GM12878 (cell line): ENCODE measurements at regions not wholly inside any gene's neighbourhood (a gene's known extent, or its start where the extent isn't known, plus 50 kb on each side); places are given as distances from the start of the nearest gene placed in this dataset.

Experiments
- ATAC-seq: fragments of 200-7000 bp; cut with Tn5 transposase; 3 replicates; pipeline ENCODE4 v1.9.1; 2020; ENCODE audit warnings: mild to moderate bottlenecking, moderate library complexity
- BruUV-seq: library from RNA; stranded (reverse); fragments of 400-500 nt; replicated peaks from 2 replicates; lab custom pipeline; 2021; lab: Mats Ljungman, UMichigan
- CTCF ChIA-PET: fragments of 300-600 bp; sonication (Branson Sonifier 250); formaldehyde crosslinking; extraction: SDS; loops from one replicate; lab custom pipeline; 2021; ENCODE audit warnings: inconsistent platforms; lab: Yijun Ruan, JAX
- POLR2A ChIA-PET: fragments of 350-600 bp; formaldehyde crosslinking; extraction: SDS; loops from one replicate; lab custom pipeline; 2021; ENCODE audit warnings: inconsistent platforms; lab: Charles Lee
- RAD21 ChIA-PET: fragments of 300-600 bp; sonication (Branson Sonifier 250); formaldehyde crosslinking; loops from one replicate; lab custom pipeline; 2023; ENCODE audit warnings: antibody characterized with exemption; ENCODE audit not compliant: unreplicated experiment; lab: Charles Lee
- SMC1A ChIA-PET: fragments of 300-600 bp; sonication (Branson Sonifier 250); formaldehyde crosslinking; loops from one replicate; lab custom pipeline; 2023; ENCODE audit not compliant: unreplicated experiment, uncharacterized antibody; lab: Charles Lee
- DNase-seq: peaks from one replicate; pipeline ENCODE4 v3.0.0-alpha.2; 2011; ENCODE audit warnings: low read depth, low spot score
- FAIRE-seq: peaks from 3 replicates; lab custom pipeline; 2011; peaks lifted over from hg19 to GRCh38; lab: Jason Lieb, UNC
- H2AFZ ChIP-seq: 2 replicates; pipeline ENCODE4 v1.6.0; 2011; ENCODE audit warnings: low read depth, low read length, control low read depth; ENCODE audit not compliant: control insufficient read depth
- H3K27ac ChIP-seq: 2 replicates; pipeline ENCODE4 v1.5.1; 2011; ENCODE audit warnings: control low read depth; ENCODE audit not compliant: control insufficient read depth, insufficient read depth
- H3K27me3 ChIP-seq, 2 experiments: replicated peaks in 1 of 2; 2 replicates each; pipeline versions ENCODE4 v1.6.0 to v1.6.1; 2011; ENCODE audit warnings: low read length in 1 of 2; ENCODE audit not compliant: control insufficient read depth in 2 of 2, insufficient read depth in 2 of 2
- H3K36me3 ChIP-seq, 2 experiments: 2 replicates each; pipeline ENCODE4 v1.5.1; 2011; ENCODE audit warnings: low read length in 1 of 2; ENCODE audit not compliant: control insufficient read depth in 2 of 2, insufficient read depth in 2 of 2
- H3K4me1 ChIP-seq: 2 replicates; pipeline ENCODE4 v1.6.1; 2011; ENCODE audit warnings: mild to moderate bottlenecking, low read length, moderate library complexity, mixed read lengths; ENCODE audit not compliant: control insufficient read depth, insufficient read depth
- H3K4me2 ChIP-seq: 2 replicates; pipeline ENCODE4 v1.6.0; 2011; ENCODE audit warnings: control low read depth; ENCODE audit not compliant: control insufficient read depth, insufficient read depth
- H3K4me3 ChIP-seq: fragments of 200-600 bp; sonication (generic); 2 replicates; pipeline ENCODE4 v1.5.1; 2016
- H3K79me2 ChIP-seq: 2 replicates; pipeline ENCODE4 v1.6.0; 2011; ENCODE audit warnings: low read length; ENCODE audit not compliant: control insufficient read depth, insufficient read depth
- H3K9ac ChIP-seq: 2 replicates; pipeline ENCODE4 v1.8.0; 2011; ENCODE audit warnings: low read length, control low read depth, mixed read lengths; ENCODE audit not compliant: control insufficient read depth, insufficient read depth
- H3K9me3 ChIP-seq: replicated peaks from 3 replicates; pipeline ENCODE4 v1.5.1; 2011; ENCODE audit warnings: mild to moderate bottlenecking, low read length; ENCODE audit not compliant: control insufficient read depth, insufficient read depth
- H4K20me1 ChIP-seq: 2 replicates; pipeline ENCODE4 v1.6.0; 2011; ENCODE audit not compliant: control insufficient read depth, insufficient read depth
- CBFB ChIP-seq: IDR thresholded peaks from 2 replicates; pipeline ENCODE4 v1.6.1; 2016; ENCODE audit warnings: antibody characterized with exemption, low read depth
- CBX3 ChIP-seq: fragments of 200-600 bp; sonication (generic); IDR thresholded peaks from 2 replicates; pipeline ENCODE4 v1.6.1; 2016; ENCODE audit warnings: low read depth, borderline replicate concordance
- EP300 ChIP-seq, 2 experiments: fragments of 150-350 bp in 1 of 2; IDR thresholded peaks; 2 replicates each; pipeline ENCODE4 v1.6.1; 2011 to 2012; ENCODE audit warnings: low read depth in 2 of 2, low read length in 2 of 2, borderline replicate concordance in 1 of 2, improper control_type of control experiment in 1 of 2, inconsistent platforms in 1 of 2; ENCODE audit not compliant: control insufficient read depth in 1 of 2
- FOXK2 ChIP-seq: fragments of 450-650 bp; IDR thresholded peaks from 2 replicates; pipeline ENCODE4 v1.6.1; 2017; ENCODE audit warnings: mild to moderate bottlenecking, moderate library complexity
- MTA2 ChIP-seq: fragments of 450-650 bp; IDR thresholded peaks from 2 replicates; pipeline ENCODE4 v1.6.1; 2016; ENCODE audit warnings: low read depth, mild to moderate bottlenecking, moderate library complexity
- NFXL1 ChIP-seq: fragments of 450-650 bp; IDR thresholded peaks from 2 replicates; pipeline ENCODE4 v1.6.1; 2017; ENCODE audit warnings: antibody characterized with exemption, mild to moderate bottlenecking, borderline replicate concordance
- POU2F2 ChIP-seq: IDR thresholded peaks from 3 replicates; pipeline ENCODE4 v1.6.1; 2011; ENCODE audit warnings: low read depth, mild to moderate bottlenecking, low read length, borderline replicate concordance
- SMAD5 ChIP-seq: IDR thresholded peaks from 2 replicates; pipeline ENCODE4 v1.6.1; 2016; ENCODE audit warnings: antibody characterized with exemption, low read depth
- WGBS: methylation state at CpG from one replicate; pipeline ENCODE4 v1.1.6; 2016; ENCODE audit warnings: low lambda C conversion rate; ENCODE audit not compliant: insufficient replicate concordance, insufficient coverage; ENCODE audit errors: missing lambda C conversion rate; 5-methylcytosine and 5-hydroxymethylcytosine counted together
- in situ Hi-C: fragments of 300-500 bp; cut with MboI; formaldehyde crosslinking; loops from 9 replicates; pipeline ENCODE4 v1.14.3; 2018; ENCODE audit warnings: mixed read lengths
- intact Hi-C: fragments of 100-400 bp; cut with micrococcal nuclease; formaldehyde crosslinking; loops from one replicate; pipeline ENCODE4 v1.14.2; 2022; ENCODE audit not compliant: unreplicated experiment
- TF ChIP-seq, protein P1 (sequence below): fragments of 450-650 bp; IDR thresholded peaks from 2 replicates; pipeline ENCODE4 v1.6.1; 2018; ENCODE audit warnings: mild to moderate bottlenecking, low read depth, moderate library complexity; ENCODE audit not compliant: partially characterized antibody
- TF ChIP-seq, protein P2 (sequence below): fragments of 450-650 bp; formaldehyde crosslinking; IDR thresholded peaks from 2 replicates; pipeline ENCODE4 v1.4.0; 2022; ENCODE audit warnings: mild to moderate bottlenecking, moderate library complexity
- TF ChIP-seq, protein P3 (sequence below): fragments of 450-650 bp; IDR thresholded peaks from 2 replicates; pipeline ENCODE4 v1.6.1; 2017; ENCODE audit warnings: mild to moderate bottlenecking, low read depth, inconsistent platforms; ENCODE audit not compliant: poor library complexity, severe bottlenecking
- TF ChIP-seq, protein P4 (sequence below): fragments of 450-650 bp; IDR thresholded peaks from 2 replicates; pipeline ENCODE4 v1.6.1; 2016; ENCODE audit warnings: mild to moderate bottlenecking

DNA sequence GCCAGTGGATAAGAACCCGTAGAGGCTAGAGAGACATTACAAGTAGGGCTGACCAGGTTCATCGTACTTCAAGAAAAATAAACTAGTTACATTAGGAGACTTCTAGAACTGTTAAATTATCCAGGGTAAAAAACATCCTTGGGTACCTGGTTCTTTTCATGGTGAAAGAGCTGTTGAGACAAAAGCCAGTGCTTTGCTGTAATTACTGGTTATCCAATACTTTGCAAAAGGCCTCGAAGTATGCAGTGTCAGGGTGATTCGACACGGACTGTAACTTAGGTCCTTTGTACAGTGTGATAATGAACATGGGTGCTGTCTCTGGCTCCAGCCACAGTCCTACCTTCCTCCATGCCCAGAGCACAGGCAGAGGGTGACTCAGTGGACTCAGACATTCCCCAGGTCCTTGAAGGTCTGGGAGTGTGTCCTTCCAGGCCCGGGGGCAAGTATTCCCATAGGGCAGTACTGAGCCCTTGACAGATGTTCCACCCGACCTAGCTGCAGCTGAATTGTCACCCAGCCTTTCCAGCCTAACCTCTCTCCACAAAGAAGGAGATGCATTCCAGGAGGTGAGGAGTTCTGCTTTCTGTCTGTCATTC lies 123.6 kb upstream of the TMEM72 start:
- intact Hi-C loops: no loop called here
- BruUV-seq: no TSS peak
- H3K4me1 ChIP-seq: no peaks in the 10 kb centered on the region
- H2AFZ ChIP-seq: no peak overlapping the region
- DNase-seq: no peak
- H3K9me3 ChIP-seq: no peaks in the 10 kb centered on the region
- ChIA-PET POLR2A (no interaction called here), SMC1A (no interaction called here), CTCF (no interaction called here)
- in situ Hi-C loops: no loop called here
- no peaks in the 10 kb centered on the region for H3K36me3 ChIP-seq
- 44% methylated on average over 7 of the region's 7 CpGs for WGBS
- H3K4me2 ChIP-seq: no peak overlapping the region
- no peak overlapping the region for H3K9ac ChIP-seq
- no peak for FAIRE-seq
- H3K27ac ChIP-seq: no peak overlapping the region
- no peak for ATAC-seq
- no peak overlapping the region for H3K4me3 ChIP-seq
- no peak for TF ChIP-seq NFXL1
- no peak for TF ChIP-seq EP300 (IDR thresholded peaks at IDR 0.05; ENCODE audit: borderline replicate concordance in 1 of 2, control insufficient read depth in 1 of 2, low read depth in 2 of 2, low read length in 2 of 2)
- TF ChIP-seq, protein P1, sequence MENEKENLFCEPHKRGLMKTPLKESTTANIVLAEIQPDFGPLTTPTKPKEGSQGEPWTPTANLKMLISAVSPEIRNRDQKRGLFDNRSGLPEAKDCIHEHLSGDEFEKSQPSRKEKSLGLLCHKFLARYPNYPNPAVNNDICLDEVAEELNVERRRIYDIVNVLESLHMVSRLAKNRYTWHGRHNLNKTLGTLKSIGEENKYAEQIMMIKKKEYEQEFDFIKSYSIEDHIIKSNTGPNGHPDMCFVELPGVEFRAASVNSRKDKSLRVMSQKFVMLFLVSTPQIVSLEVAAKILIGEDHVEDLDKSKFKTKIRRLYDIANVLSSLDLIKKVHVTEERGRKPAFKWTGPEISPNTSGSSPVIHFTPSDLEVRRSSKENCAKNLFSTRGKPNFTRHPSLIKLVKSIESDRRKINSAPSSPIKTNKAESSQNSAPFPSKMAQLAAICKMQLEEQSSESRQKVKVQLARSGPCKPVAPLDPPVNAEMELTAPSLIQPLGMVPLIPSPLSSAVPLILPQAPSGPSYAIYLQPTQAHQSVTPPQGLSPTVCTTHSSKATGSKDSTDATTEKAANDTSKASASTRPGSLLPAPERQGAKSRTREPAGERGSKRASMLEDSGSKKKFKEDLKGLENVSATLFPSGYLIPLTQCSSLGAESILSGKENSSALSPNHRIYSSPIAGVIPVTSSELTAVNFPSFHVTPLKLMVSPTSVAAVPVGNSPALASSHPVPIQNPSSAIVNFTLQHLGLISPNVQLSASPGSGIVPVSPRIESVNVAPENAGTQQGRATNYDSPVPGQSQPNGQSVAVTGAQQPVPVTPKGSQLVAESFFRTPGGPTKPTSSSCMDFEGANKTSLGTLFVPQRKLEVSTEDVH: no peak
- TF ChIP-seq CBX3: no peak
- TF ChIP-seq, protein P2, sequence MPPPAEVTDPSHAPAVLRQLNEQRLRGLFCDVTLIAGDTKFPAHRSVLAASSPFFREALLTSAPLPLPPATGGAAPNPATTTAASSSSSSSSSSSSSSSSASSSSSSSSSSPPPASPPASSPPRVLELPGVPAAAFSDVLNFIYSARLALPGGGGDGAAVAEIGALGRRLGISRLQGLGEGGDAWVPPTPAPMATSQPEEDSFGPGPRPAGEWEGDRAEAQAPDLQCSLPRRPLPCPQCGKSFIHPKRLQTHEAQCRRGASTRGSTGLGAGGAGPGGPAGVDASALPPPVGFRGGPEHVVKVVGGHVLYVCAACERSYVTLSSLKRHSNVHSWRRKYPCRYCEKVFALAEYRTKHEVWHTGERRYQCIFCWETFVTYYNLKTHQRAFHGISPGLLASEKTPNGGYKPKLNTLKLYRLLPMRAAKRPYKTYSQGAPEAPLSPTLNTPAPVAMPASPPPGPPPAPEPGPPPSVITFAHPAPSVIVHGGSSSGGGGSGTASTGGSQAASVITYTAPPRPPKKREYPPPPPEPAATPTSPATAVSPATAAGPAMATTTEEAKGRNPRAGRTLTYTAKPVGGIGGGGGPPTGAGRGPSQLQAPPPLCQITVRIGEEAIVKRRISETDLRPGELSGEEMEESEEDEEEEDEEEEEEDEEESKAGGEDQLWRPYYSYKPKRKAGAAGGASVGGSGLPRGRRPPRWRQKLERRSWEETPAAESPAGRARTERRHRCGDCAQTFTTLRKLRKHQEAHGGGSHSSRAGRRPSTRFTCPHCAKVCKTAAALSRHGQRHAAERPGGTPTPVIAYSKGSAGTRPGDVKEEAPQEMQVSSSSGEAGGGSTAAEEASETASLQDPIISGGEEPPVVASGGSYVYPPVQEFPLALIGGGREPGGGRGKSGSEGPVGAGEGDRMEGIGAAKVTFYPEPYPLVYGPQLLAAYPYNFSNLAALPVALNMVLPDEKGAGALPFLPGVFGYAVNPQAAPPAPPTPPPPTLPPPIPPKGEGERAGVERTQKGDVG (CRISPR knock-in tag): no peak
- no peak for TF ChIP-seq MTA2
- TF ChIP-seq SMAD5: no peak
- TF ChIP-seq, protein P3, sequence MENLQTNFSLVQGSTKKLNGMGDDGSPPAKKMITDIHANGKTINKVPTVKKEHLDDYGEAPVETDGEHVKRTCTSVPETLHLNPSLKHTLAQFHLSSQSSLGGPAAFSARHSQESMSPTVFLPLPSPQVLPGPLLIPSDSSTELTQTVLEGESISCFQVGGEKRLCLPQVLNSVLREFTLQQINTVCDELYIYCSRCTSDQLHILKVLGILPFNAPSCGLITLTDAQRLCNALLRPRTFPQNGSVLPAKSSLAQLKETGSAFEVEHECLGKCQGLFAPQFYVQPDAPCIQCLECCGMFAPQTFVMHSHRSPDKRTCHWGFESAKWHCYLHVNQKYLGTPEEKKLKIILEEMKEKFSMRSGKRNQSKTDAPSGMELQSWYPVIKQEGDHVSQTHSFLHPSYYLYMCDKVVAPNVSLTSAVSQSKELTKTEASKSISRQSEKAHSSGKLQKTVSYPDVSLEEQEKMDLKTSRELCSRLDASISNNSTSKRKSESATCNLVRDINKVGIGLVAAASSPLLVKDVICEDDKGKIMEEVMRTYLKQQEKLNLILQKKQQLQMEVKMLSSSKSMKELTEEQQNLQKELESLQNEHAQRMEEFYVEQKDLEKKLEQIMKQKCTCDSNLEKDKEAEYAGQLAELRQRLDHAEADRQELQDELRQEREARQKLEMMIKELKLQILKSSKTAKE: no peak
- no peak for TF ChIP-seq CBFB
- TF ChIP-seq FOXK2: no peak
- TF ChIP-seq, protein P4, sequence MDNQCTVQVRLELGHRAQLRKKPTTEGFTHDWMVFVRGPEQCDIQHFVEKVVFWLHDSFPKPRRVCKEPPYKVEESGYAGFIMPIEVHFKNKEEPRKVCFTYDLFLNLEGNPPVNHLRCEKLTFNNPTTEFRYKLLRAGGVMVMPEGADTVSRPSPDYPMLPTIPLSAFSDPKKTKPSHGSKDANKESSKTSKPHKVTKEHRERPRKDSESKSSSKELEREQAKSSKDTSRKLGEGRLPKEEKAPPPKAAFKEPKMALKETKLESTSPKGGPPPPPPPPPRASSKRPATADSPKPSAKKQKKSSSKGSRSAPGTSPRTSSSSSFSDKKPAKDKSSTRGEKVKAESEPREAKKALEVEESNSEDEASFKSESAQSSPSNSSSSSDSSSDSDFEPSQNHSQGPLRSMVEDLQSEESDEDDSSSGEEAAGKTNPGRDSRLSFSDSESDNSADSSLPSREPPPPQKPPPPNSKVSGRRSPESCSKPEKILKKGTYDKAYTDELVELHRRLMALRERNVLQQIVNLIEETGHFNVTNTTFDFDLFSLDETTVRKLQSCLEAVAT: no peak
- no peak for TF ChIP-seq POU2F2
- TF ChIP-seq, all 136 proteins: peak for 0
- no peaks in the 10 kb centered on the region for H3K79me2 ChIP-seq
- RAD21 ChIA-PET: no interaction called here
- H4K20me1 ChIP-seq: no peaks in the 10 kb centered on the region
- no peaks in the 10 kb centered on the region; a peak in 1 of 4 replicates for H3K27me3 ChIP-seq
